ENCODE measurements at regions not wholly inside any gene's neighbourhood (a gene's known extent, or its start where the extent isn't known, plus 50 kb on each side); places are given as distances from the start of the nearest gene placed in this dataset.

- no peak overlapping the region for H3K27ac ChIP-seq
- H3K4me1 ChIP-seq: no peaks in the 10 kb centered on the region
- ATAC-seq (no peak), DNase-seq (no peak)
- H3K27me3 ChIP-seq: peaks cover 9% of the 10 kb centered on the region
- no peak overlapping the region for H3K4me3 ChIP-seq
- intact Hi-C loops (cut with DNase I): no loop called here
- no peaks in the 10 kb centered on the region for H3K36me3 ChIP-seq
- TF ChIP-seq, protein P1, sequence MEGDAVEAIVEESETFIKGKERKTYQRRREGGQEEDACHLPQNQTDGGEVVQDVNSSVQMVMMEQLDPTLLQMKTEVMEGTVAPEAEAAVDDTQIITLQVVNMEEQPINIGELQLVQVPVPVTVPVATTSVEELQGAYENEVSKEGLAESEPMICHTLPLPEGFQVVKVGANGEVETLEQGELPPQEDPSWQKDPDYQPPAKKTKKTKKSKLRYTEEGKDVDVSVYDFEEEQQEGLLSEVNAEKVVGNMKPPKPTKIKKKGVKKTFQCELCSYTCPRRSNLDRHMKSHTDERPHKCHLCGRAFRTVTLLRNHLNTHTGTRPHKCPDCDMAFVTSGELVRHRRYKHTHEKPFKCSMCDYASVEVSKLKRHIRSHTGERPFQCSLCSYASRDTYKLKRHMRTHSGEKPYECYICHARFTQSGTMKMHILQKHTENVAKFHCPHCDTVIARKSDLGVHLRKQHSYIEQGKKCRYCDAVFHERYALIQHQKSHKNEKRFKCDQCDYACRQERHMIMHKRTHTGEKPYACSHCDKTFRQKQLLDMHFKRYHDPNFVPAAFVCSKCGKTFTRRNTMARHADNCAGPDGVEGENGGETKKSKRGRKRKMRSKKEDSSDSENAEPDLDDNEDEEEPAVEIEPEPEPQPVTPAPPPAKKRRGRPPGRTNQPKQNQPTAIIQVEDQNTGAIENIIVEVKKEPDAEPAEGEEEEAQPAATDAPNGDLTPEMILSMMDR (IDR thresholded peaks at IDR 0.05): no peak
- no peaks in the 10 kb centered on the region for H3K9me3 ChIP-seq
Observed at GRCh38 chr5:2120361-2120760, 237.6 kb upstream of the IRX4 start.

- peaks cover 1% of the 10 kb centered on the region for H3K27me3 ChIP-seq
- no peak overlapping the region for H3K27ac ChIP-seq
- no peaks in the 10 kb centered on the region for H3K36me3 ChIP-seq
- TF ChIP-seq, protein P1 (IDR thresholded peaks at IDR 0.05): no peak
- H3K4me1 ChIP-seq: no peaks in the 10 kb centered on the region
- no peak for ATAC-seq
- no peak overlapping the region for H3K4me3 ChIP-seq
- H3K9me3 ChIP-seq: no peaks in the 10 kb centered on the region
- DNase-seq: no peak
- intact Hi-C loops (cut with DNase I): no loop called here
Observed at GRCh38 chr5:2119573-2119972, 236.8 kb upstream of the IRX4 start.

- H3K9me3 ChIP-seq: no peaks in the 10 kb centered on the region
- TF ChIP-seq, protein P1 (IDR thresholded peaks at IDR 0.05): no peak
- no peak overlapping the region for H3K4me3 ChIP-seq
- no peaks in the 10 kb centered on the region for H3K27me3 ChIP-seq
- H3K4me1 ChIP-seq: no peaks in the 10 kb centered on the region
- intact Hi-C loops (cut with DNase I): no loop called here
- ATAC-seq (no peak), DNase-seq (no peak)
- H3K27ac ChIP-seq: no peak overlapping the region
- H3K36me3 ChIP-seq: no peaks in the 10 kb centered on the region
Observed at GRCh38 chr5:2113348-2114131, 230.8 kb upstream of the IRX4 start.

- no peaks in the 10 kb centered on the region for H3K27me3 ChIP-seq
- H3K36me3 ChIP-seq: no peaks in the 10 kb centered on the region
- H3K4me1 ChIP-seq: no peaks in the 10 kb centered on the region
- no peak overlapping the region for H3K27ac ChIP-seq
- TF ChIP-seq, protein P1 (IDR thresholded peaks at IDR 0.05): no peak
- intact Hi-C loops (cut with DNase I): no loop called here
- no peak for DNase-seq
- ATAC-seq: no peak
- H3K9me3 ChIP-seq: no peaks in the 10 kb centered on the region
- H3K4me3 ChIP-seq: no peak overlapping the region
Observed at GRCh38 chr5:2112173-2113025, 229.7 kb upstream of the IRX4 start.

DNA sequence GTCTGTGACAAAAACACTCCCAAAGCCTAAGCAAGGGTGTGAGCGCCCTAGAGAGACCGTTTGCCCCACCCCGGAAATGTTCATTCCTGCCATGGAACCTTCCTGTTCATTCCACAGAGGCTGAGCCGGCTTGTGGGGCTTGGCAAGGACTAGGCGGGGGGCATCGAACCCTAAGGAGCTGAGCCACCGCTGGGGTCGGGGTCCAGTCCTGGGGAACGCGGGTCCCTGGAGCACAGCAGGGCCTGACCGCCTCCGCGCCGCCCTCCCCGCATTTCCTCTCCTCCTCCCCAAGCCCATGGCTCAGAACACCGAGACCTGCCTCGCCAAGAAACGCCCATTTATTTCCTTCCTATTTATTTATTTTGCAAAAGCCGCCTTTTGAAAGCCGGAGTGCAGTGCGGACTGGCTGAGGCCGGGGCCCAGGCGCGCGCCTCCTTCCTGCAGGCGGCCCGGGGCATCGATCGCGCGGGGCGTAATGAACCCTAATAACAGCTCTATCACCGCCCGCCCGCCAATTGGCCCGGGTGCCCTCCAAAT lies 228.9 kb upstream of the IRX4 start:
- Histone ChIP-seq H3K36me3 (no peaks in the 10 kb centered on the region), H3K27ac (no peak overlapping the region), H3K4me3 (no peak overlapping the region), H3K4me1 (no peaks in the 10 kb centered on the region), H3K27me3 (no peaks in the 10 kb centered on the region), H3K9me3 (peaks cover 6% of the 10 kb centered on the region)
- TF ChIP-seq, protein P1 (IDR thresholded peaks at IDR 0.05): no peak
- intact Hi-C loops (cut with DNase I): no loop called here
- no peak for ATAC-seq
- no peak for DNase-seq

Measured in upper lobe of right lung (tissue), 1 donor.